ENCODE measurements at regions not wholly inside any gene's neighbourhood (a gene's known extent, or its start where the extent isn't known, plus 50 kb on each side); places are given as distances from the start of the nearest gene placed in this dataset.

DNA sequence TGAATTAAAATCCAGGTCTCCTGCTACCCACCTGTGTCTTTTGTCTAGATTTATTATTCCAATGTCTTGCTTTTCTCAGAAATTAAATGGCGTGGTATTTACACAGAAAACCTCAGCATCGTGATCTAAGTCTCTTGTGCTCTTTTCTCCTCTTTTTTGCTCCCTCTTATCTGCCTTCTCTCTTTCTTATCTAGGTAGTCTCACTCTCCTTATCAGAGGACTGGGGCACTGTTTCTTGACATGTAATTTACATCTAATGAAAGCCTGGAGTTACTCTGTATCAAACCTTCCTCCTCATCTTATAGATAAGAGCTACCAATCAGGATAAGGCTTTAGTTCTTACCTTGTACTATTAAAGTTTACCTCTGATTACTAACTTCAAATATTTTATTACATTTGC is 933.8 kb downstream of the TLE1 start:
- TF ChIP-seq, protein P1, sequence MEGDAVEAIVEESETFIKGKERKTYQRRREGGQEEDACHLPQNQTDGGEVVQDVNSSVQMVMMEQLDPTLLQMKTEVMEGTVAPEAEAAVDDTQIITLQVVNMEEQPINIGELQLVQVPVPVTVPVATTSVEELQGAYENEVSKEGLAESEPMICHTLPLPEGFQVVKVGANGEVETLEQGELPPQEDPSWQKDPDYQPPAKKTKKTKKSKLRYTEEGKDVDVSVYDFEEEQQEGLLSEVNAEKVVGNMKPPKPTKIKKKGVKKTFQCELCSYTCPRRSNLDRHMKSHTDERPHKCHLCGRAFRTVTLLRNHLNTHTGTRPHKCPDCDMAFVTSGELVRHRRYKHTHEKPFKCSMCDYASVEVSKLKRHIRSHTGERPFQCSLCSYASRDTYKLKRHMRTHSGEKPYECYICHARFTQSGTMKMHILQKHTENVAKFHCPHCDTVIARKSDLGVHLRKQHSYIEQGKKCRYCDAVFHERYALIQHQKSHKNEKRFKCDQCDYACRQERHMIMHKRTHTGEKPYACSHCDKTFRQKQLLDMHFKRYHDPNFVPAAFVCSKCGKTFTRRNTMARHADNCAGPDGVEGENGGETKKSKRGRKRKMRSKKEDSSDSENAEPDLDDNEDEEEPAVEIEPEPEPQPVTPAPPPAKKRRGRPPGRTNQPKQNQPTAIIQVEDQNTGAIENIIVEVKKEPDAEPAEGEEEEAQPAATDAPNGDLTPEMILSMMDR (IDR thresholded peaks at IDR 0.05; ENCODE audit: insufficient read depth, low read length, poor library complexity, severe bottlenecking) = no peak
- TF ChIP-seq EZH2phosphoT487 (conservative IDR thresholded peaks at IDR 0.05; ENCODE audit: low read length) = no peak
